ENCODE measurements at regions not wholly inside any gene's neighbourhood (a gene's known extent, or its start where the extent isn't known, plus 50 kb on each side); places are given as distances from the start of the nearest gene placed in this dataset.

DNA sequence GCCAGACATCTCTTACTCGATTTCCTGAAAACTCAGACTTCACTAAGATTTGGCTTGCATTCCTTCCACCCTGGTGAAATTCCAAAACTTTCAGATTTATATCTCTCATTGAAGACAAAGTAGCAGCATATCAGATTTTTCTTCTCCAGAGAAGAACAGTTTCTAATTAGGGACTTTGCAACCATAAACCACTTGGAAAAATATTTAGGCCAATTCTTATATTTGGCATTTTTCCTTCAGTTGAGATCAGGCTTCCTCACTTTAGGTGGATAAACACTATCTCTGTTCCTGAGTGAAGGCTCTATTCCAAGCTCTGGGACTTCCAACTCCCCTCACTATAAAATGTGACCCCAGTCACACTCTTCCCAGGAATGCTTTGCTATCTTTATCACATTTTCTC, 1434.3 kb upstream of the FLRT2 start:
- no peak for TF ChIP-seq POLR2A (IDR thresholded peaks at IDR 0.05)
- TF ChIP-seq, protein P1, sequence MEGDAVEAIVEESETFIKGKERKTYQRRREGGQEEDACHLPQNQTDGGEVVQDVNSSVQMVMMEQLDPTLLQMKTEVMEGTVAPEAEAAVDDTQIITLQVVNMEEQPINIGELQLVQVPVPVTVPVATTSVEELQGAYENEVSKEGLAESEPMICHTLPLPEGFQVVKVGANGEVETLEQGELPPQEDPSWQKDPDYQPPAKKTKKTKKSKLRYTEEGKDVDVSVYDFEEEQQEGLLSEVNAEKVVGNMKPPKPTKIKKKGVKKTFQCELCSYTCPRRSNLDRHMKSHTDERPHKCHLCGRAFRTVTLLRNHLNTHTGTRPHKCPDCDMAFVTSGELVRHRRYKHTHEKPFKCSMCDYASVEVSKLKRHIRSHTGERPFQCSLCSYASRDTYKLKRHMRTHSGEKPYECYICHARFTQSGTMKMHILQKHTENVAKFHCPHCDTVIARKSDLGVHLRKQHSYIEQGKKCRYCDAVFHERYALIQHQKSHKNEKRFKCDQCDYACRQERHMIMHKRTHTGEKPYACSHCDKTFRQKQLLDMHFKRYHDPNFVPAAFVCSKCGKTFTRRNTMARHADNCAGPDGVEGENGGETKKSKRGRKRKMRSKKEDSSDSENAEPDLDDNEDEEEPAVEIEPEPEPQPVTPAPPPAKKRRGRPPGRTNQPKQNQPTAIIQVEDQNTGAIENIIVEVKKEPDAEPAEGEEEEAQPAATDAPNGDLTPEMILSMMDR (IDR thresholded peaks at IDR 0.05) = no peak

All from vagina (tissue), 2 donors.